GM13976 (cell line): ENCODE measurements at regions not wholly inside any gene's neighbourhood (a gene's known extent, or its start where the extent isn't known, plus 50 kb on each side); places are given as distances from the start of the nearest gene placed in this dataset.

ENCODE experiments used
- DNase-seq: peaks from one replicate; pipeline ENCODE4 v3.0.0; 2012; ENCODE audit warnings: low spot score
- CTCF ChIP-seq: IDR thresholded peaks from 2 replicates; pipeline ENCODE4 v1.5.1; 2012; ENCODE audit warnings: borderline replicate concordance, mild to moderate bottlenecking; ENCODE audit not compliant: insufficient read depth; ENCODE audit errors: extremely low read depth, missing control alignments, control extremely low read depth
- in situ Hi-C: fragments of 300-500 bp; cut with MboI; formaldehyde crosslinking; loops from one replicate; pipeline ENCODE4 v1.12.0; 2022; ENCODE audit warnings: low sequenced_read_pairs, mixed read lengths, inconsistent platforms; ENCODE audit not compliant: unreplicated experiment

- DNase-seq = no peak
- TF ChIP-seq CTCF = no peak
- in situ Hi-C loops = no loop called here
Observed at GRCh38 chr16:73916829-73917594, 379.6 kb upstream of the PSMD7 start.

GRCh38 chr16:73915935-73916334, 380.7 kb upstream of the PSMD7 start:
- no peak for TF ChIP-seq CTCF
- in situ Hi-C loops = no loop called here
- no peak for DNase-seq

DNA sequence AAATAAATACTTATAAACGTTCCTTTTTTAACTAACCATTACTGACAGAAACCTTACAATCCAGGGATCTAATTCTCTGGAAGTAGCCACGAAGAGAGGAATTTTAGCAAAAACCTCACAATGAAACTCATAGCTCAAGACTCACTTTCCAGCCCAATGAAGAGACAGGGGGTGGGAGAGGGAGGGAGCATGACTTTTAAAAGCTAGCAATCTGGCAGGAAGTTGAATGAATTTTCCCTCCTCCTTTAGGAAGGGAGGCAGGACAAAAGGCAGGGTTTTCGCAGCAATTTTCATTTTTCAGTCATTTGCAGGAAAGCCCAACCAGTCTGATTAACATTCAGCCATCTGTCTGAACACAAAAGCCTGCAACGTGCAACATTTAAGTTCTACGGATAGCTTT, 381.5 kb upstream of the PSMD7 start:
- DNase-seq = no peak
- in situ Hi-C loops = no loop called here

GRCh38 chr16:73912850-73913249, 383.8 kb upstream of the PSMD7 start:
- DNase-seq = no peak
- in situ Hi-C loops = no loop called here
- no peak for TF ChIP-seq CTCF

More for the DNA sequence above, 381.5 kb upstream of the PSMD7 start:
- no peak for TF ChIP-seq CTCF

GRCh38 chr16:73912281-73912680, 384.3 kb upstream of the PSMD7 start:
- TF ChIP-seq CTCF = no peak
- in situ Hi-C loops = no loop called here
- DNase-seq = no peak

GRCh38 chr16:73909529-73910035, 387.0 kb upstream of the PSMD7 start:
- in situ Hi-C loops = no loop called here
- no peak for TF ChIP-seq CTCF
- no peak for DNase-seq
